ENCODE measurements at regions not wholly inside any gene's neighbourhood (a gene's known extent, or its start where the extent isn't known, plus 50 kb on each side); places are given as distances from the start of the nearest gene placed in this dataset.

DNA sequence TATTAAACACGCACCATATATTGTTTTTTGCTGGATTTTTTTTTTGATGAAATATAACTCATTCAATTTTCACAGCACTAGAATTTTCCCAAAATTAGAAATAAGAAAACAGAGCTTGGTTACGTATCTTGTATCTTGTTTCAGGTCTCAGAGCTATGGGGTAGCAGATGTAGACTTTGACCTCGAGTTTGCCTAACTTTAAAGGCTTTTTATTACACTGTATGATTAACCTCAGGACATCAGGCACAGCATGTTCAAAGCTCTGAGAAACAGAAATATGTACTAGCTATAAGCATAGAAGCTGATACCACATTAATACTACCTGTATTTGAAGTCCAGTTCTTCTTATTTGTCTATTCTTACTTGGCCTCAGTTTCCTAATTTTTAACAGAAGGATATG lies 171.9 kb upstream of the KITLG start:
- H3K36me3 ChIP-seq (ENCODE audit: control insufficient read depth, insufficient read depth, low read length), result no peaks in the 10 kb centered on the region
- no peak overlapping the region for H3K4me3 ChIP-seq (ENCODE audit: extremely low read depth, insufficient read depth, low read length, poor library complexity, severe bottlenecking)
- H3K9me3 ChIP-seq (ENCODE audit: control insufficient read depth, low read length), result no peaks in the 10 kb centered on the region
- H3K4me1 ChIP-seq (ENCODE audit: control insufficient read depth, insufficient read depth, low read length, poor library complexity, severe bottlenecking), result no peaks in the 10 kb centered on the region
- 83% methylated on average over 1 of the region's 3 CpGs; no CpG with 5 or more reads in 1 of the 2 experiments for WGBS, 2 experiments (ENCODE audit: insufficient coverage in 2 of 2)
- no peak overlapping the region for H3K27ac ChIP-seq (ENCODE audit: low read depth, low read length, severe bottlenecking)

DNA sequence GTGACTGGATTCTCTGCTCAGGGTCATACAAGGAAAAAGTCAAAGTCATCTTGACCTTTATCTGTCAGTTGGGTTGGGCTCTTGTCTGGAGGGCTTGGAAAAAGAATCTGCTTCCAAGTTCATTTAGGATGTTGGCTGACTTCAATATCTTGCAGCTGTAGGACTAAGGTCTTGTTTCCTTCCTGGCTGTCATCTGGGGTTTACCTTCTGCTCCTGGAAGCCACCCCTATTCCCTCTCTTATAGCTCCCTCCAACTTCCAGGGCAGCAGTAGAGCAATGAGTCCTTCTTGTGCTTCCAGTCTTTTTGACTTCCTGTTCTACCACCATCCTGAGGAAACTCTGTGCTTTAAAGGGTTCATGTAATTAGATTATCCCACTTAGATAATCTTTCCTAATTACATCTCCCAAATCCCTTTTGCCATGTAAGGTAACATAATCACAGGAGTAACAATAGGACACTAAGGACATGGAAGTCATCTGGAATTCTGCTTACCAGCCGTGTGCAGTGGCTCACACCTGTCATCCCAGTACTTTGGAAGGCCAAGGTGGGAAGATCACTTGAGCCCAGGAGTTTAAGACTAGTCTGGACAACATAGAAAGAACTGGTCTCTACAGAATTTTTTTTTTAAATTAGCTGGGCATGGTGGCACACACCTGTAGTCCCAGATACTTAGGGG lies 170.7 kb upstream of the KITLG start:
- H3K27ac ChIP-seq (ENCODE audit: low read depth, low read length, severe bottlenecking), result no peak overlapping the region
- H3K36me3 ChIP-seq (ENCODE audit: control insufficient read depth, insufficient read depth, low read length), result no peaks in the 10 kb centered on the region
- no peak overlapping the region for H3K4me3 ChIP-seq (ENCODE audit: extremely low read depth, insufficient read depth, low read length, poor library complexity, severe bottlenecking)
- no peaks in the 10 kb centered on the region for H3K9me3 ChIP-seq (ENCODE audit: control insufficient read depth, low read length)
- 79 to 89% methylated on average over 1 of the region's 1 CpG for WGBS, 2 experiments (ENCODE audit: insufficient coverage in 2 of 2)
- H3K4me1 ChIP-seq (ENCODE audit: control insufficient read depth, insufficient read depth, low read length, poor library complexity, severe bottlenecking), result no peaks in the 10 kb centered on the region

GRCh38 chr12:88746386-88746785 lies 166.1 kb upstream of the KITLG start:
- no peak overlapping the region for H3K4me3 ChIP-seq (ENCODE audit: extremely low read depth, insufficient read depth, low read length, poor library complexity, severe bottlenecking)
- H3K36me3 ChIP-seq (ENCODE audit: control insufficient read depth, insufficient read depth, low read length), result no peaks in the 10 kb centered on the region
- no peaks in the 10 kb centered on the region for H3K9me3 ChIP-seq (ENCODE audit: control insufficient read depth, low read length)
- no peak overlapping the region for H3K27ac ChIP-seq (ENCODE audit: low read depth, low read length, severe bottlenecking)
- no peaks in the 10 kb centered on the region for H3K4me1 ChIP-seq (ENCODE audit: control insufficient read depth, insufficient read depth, low read length, poor library complexity, severe bottlenecking)

DNA sequence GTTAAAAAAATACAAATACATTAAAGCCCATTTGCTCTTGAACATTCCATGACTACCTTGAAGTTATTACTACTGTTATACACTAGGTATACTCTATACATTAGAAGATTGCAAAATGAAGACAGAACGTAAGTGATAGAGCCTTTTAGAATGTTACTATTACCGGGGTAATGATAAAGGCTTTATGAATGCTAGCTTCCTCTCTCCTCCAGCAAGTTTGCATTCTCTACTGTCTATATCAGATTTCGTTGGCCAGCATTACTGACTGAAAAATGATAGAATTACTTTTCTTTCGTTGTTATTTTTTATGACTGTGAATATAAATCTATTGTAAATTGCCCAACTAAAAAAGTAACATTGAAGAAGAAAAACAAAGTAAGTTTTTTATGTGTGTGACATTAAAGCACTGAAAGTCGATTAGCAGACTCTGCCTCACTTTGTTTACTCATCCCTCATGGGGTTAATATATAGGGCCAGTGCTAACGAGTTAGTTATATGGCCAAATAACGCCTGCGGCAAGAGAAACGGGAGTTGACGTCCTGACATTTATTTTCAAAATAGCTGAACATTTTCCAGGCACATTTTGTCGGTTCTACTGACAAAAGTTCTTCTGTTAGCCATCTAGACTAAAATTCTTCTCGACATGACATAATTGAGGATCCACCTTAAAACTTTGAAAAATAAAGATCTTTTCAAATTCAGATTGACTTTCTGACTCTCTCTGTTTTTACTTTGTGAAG lies 163.8 kb upstream of the KITLG start:
- Histone ChIP-seq H3K4me3 (ENCODE audit: extremely low read depth, insufficient read depth, low read length, poor library complexity, severe bottlenecking) (no peak overlapping the region), H3K36me3 (ENCODE audit: control insufficient read depth, insufficient read depth, low read length) (no peaks in the 10 kb centered on the region), H3K9me3 (ENCODE audit: control insufficient read depth, low read length) (no peaks in the 10 kb centered on the region), H3K27ac (ENCODE audit: low read depth, low read length, severe bottlenecking) (no peak overlapping the region), H3K4me1 (ENCODE audit: control insufficient read depth, insufficient read depth, low read length, poor library complexity, severe bottlenecking) (no peaks in the 10 kb centered on the region)
- WGBS, 2 experiments (ENCODE audit: insufficient coverage in 2 of 2), result 63 to 80% methylated on average over 6 to 7 of the region's 12 CpGs

DNA sequence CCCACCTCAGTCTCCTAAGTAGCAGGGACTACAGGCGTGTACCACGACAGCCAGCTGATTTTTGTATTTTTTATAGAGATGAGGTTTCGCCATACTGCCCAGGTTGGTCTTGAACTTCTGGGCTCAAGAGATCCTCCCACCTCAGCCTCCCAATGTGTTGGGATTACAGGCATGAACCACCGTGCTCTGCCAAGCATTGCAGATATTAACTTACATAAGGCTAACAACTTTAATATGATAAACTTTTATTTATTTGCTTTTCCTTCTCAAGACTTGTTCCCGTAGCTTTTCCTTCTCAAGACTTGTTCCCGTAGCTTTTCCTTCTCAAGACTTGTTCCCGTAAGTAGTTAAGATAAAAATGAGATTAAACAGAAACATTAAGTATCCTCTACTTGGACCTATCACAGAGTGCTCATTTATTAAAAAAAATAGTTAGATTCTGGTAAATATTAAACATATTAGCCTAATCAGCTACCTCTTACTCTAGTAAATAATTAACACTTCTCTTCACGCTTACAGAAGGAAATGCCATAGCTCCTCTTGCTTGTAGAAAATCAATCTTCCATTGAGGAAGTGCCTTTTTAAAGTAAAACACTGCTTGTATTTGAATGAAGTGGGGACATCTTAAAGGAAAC lies 157.7 kb upstream of the KITLG start:
- 100% methylated on average over 1 of the region's 8 CpGs; no CpG with 5 or more reads in 1 of the 2 experiments for WGBS, 2 experiments (ENCODE audit: insufficient coverage in 2 of 2)
- H3K9me3 ChIP-seq (ENCODE audit: control insufficient read depth, low read length), result no peaks in the 10 kb centered on the region
- H3K36me3 ChIP-seq (ENCODE audit: control insufficient read depth, insufficient read depth, low read length), result no peaks in the 10 kb centered on the region
- H3K4me3 ChIP-seq (ENCODE audit: extremely low read depth, insufficient read depth, low read length, poor library complexity, severe bottlenecking), result no peak overlapping the region
- H3K27ac ChIP-seq (ENCODE audit: low read depth, low read length, severe bottlenecking), result no peak overlapping the region
- H3K4me1 ChIP-seq (ENCODE audit: control insufficient read depth, insufficient read depth, low read length, poor library complexity, severe bottlenecking), result no peaks in the 10 kb centered on the region

GRCh38 chr12:88736031-88736430 lies 155.8 kb upstream of the KITLG start:
- H3K36me3 ChIP-seq (ENCODE audit: control insufficient read depth, insufficient read depth, low read length), result no peaks in the 10 kb centered on the region
- no peak overlapping the region for H3K27ac ChIP-seq (ENCODE audit: low read depth, low read length, severe bottlenecking)
- 100% methylated on average over 1 of the region's 1 CpG; no CpG with 5 or more reads in 1 of the 2 experiments for WGBS, 2 experiments (ENCODE audit: insufficient coverage in 2 of 2)
- H3K9me3 ChIP-seq (ENCODE audit: control insufficient read depth, low read length), result no peaks in the 10 kb centered on the region
- H3K4me1 ChIP-seq (ENCODE audit: control insufficient read depth, insufficient read depth, low read length, poor library complexity, severe bottlenecking), result no peaks in the 10 kb centered on the region
- H3K4me3 ChIP-seq (ENCODE audit: extremely low read depth, insufficient read depth, low read length, poor library complexity, severe bottlenecking), result no peak overlapping the region

GRCh38 chr12:88733008-88733407 lies 152.7 kb upstream of the KITLG start:
- 91 to 94% methylated on average over 2 of the region's 2 CpGs for WGBS, 2 experiments (ENCODE audit: insufficient coverage in 2 of 2)
- H3K4me1 ChIP-seq (ENCODE audit: control insufficient read depth, insufficient read depth, low read length, poor library complexity, severe bottlenecking), result no peaks in the 10 kb centered on the region
- no peaks in the 10 kb centered on the region for H3K36me3 ChIP-seq (ENCODE audit: control insufficient read depth, insufficient read depth, low read length)
- H3K9me3 ChIP-seq (ENCODE audit: control insufficient read depth, low read length), result no peaks in the 10 kb centered on the region
- H3K4me3 ChIP-seq (ENCODE audit: extremely low read depth, insufficient read depth, low read length, poor library complexity, severe bottlenecking), result no peak overlapping the region
- H3K27ac ChIP-seq (ENCODE audit: low read depth, low read length, severe bottlenecking), result no peak overlapping the region

DNA sequence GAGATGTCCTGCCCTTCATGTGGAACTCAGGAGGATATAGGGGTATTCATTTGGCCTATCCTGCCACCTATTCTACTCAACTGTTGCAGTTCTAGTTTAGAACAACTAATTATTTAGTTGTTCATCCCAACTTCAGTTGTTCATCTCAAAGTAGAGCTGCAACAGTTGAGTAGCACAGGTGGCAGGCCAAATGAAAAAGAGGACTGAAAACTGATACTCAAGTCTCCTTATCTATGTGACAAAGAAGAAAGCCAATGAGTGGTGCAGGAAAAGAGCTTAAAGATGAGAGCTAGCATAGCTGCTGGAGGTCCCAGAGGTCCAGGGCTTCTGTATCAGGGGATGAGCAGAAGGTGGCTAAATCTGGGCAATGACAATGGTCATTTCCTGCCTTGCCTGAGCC lies 148.9 kb upstream of the KITLG start:
- H3K36me3 ChIP-seq (ENCODE audit: control insufficient read depth, insufficient read depth, low read length), result no peaks in the 10 kb centered on the region
- H3K4me3 ChIP-seq (ENCODE audit: extremely low read depth, insufficient read depth, low read length, poor library complexity, severe bottlenecking), result no peak overlapping the region

DNA sequence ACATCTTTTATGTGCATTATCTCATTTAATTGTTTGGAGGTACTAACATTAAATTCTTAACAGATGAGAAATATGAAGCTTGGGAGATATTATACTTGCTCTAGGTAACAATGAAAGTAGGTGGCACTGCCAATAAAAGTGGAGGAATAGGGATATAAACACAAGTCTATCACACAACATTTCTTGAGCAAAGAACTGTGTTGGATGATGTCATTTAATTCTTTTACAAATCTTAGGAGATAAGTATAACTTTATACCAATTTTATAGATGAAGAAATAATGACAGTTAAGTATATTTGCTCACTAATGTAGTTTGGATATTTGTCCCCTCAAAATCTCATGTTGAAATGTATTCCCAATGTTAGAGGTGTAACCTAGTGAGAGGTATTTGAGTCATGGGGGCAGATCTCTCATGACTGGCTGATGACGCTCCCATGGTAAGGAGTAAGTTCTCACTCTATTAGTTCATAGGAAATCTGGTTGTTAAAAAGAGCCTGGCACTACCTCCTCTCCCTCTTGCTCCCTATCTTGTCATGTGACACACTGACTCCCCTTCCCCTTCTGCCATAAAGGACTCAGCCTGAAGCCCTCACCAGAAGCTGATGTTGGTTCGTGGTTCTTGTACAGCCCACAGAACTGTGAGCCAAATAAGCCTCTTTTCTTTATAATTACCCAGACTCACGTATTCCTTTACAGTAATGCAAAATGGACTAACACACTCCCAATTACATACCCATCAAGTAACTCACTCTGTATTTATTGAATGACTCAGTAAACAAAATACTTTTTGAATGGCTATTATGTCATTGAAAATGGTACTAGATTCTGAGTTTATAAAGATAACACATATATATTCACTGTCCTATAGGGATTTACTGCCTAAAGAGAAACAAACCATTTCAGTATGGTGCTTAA lies 146.8 kb upstream of the KITLG start:
- Histone ChIP-seq H3K4me1 (ENCODE audit: control insufficient read depth, insufficient read depth, low read length, poor library complexity, severe bottlenecking) (no peaks in the 10 kb centered on the region), H3K4me3 (ENCODE audit: extremely low read depth, insufficient read depth, low read length, poor library complexity, severe bottlenecking) (no peak overlapping the region), H3K9me3 (ENCODE audit: control insufficient read depth, low read length) (no peaks in the 10 kb centered on the region), H3K36me3 (ENCODE audit: control insufficient read depth, insufficient read depth, low read length) (no peaks in the 10 kb centered on the region), H3K27ac (ENCODE audit: low read depth, low read length, severe bottlenecking) (no peak overlapping the region)
- 72 to 92% methylated on average over 2 of the region's 3 CpGs for WGBS, 2 experiments (ENCODE audit: insufficient coverage in 2 of 2)

More for the DNA sequence above, 148.9 kb upstream of the KITLG start:
- no peaks in the 10 kb centered on the region for H3K9me3 ChIP-seq (ENCODE audit: control insufficient read depth, low read length)
- H3K4me1 ChIP-seq (ENCODE audit: control insufficient read depth, insufficient read depth, low read length, poor library complexity, severe bottlenecking), result no peaks in the 10 kb centered on the region
- no peak overlapping the region for H3K27ac ChIP-seq (ENCODE audit: low read depth, low read length, severe bottlenecking)

DNA sequence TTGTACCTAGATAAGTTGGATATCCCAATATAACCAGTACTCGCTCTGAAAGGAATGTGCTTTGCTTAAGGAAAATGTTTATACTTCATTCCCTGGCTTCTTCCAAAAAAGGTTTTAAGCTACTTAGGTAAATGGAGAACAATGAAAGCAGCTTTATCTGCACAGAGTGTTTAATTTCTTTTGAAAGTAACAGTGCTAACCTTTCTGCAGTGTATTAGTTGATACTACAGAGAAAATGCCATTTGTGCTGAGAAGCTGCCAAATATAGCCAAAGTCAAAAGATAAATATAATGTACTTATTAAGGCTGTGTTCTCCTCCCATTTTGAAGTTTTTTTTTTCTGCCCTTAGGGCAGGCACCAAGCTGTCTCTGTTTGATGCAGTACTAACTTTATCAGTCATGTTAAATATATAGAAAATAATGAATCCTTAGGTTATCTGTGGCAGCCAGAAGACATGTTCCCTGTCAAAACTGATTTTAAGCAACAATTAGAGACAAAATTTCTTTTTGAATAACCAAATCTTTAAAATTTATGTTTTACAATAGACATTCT lies 145.4 kb upstream of the KITLG start:
- H3K9me3 ChIP-seq (ENCODE audit: control insufficient read depth, low read length), result no peaks in the 10 kb centered on the region
- no CpG with 5 or more reads among the region's 1 CpG for WGBS, 2 experiments (ENCODE audit: insufficient coverage in 2 of 2)
- H3K4me1 ChIP-seq (ENCODE audit: control insufficient read depth, insufficient read depth, low read length, poor library complexity, severe bottlenecking), result no peaks in the 10 kb centered on the region
- no peaks in the 10 kb centered on the region for H3K36me3 ChIP-seq (ENCODE audit: control insufficient read depth, insufficient read depth, low read length)
- H3K4me3 ChIP-seq (ENCODE audit: extremely low read depth, insufficient read depth, low read length, poor library complexity, severe bottlenecking), result no peak overlapping the region
- no peak overlapping the region for H3K27ac ChIP-seq (ENCODE audit: low read depth, low read length, severe bottlenecking)

Data from mesodermal cell (in vitro differentiated cells).